ENCODE measurements at regions not wholly inside any gene's neighbourhood (a gene's known extent, or its start where the extent isn't known, plus 50 kb on each side); places are given as distances from the start of the nearest gene placed in this dataset.

DNA sequence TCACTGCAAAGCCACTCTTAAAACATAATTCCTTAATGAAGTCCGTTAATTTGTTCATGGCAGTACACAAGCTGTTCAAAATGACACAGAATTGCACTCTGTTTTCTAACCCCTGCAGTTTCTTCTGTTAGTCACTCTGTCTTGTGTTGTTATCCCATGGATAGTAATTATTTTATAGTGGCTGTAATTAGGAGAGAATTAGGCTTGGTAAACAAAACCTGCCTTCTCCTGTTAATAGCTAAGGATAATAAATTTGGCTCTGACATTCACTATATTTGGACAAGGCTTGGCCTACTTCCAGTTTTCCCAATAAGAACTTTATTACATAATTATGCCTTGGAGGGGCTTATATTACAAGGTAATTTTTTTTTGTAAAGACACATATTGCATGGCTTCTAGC lies 330.3 kb upstream of the FIGN start:
- no peak overlapping the region for H3K4me3 ChIP-seq (ENCODE audit: low read depth, low read length)
- CTCF ChIA-PET = no interaction called here
- TF ChIP-seq, protein P1, sequence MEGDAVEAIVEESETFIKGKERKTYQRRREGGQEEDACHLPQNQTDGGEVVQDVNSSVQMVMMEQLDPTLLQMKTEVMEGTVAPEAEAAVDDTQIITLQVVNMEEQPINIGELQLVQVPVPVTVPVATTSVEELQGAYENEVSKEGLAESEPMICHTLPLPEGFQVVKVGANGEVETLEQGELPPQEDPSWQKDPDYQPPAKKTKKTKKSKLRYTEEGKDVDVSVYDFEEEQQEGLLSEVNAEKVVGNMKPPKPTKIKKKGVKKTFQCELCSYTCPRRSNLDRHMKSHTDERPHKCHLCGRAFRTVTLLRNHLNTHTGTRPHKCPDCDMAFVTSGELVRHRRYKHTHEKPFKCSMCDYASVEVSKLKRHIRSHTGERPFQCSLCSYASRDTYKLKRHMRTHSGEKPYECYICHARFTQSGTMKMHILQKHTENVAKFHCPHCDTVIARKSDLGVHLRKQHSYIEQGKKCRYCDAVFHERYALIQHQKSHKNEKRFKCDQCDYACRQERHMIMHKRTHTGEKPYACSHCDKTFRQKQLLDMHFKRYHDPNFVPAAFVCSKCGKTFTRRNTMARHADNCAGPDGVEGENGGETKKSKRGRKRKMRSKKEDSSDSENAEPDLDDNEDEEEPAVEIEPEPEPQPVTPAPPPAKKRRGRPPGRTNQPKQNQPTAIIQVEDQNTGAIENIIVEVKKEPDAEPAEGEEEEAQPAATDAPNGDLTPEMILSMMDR (IDR thresholded peaks at IDR 0.05; ENCODE audit: insufficient read depth, low read length, missing control alignments) = no peak
- POLR2A ChIA-PET = no interaction called here
- no peak for DNase-seq (ENCODE audit: low read depth, low spot score)

- ChIA-PET CTCF (no interaction called here), POLR2A (no interaction called here)
- no peak overlapping the region for H3K4me3 ChIP-seq (ENCODE audit: low read depth, low read length)
- DNase-seq (ENCODE audit: low read depth, low spot score) = no peak
- TF ChIP-seq, protein P1 (IDR thresholded peaks at IDR 0.05; ENCODE audit: insufficient read depth, low read length, missing control alignments) = no peak
These were observed 329.2 kb upstream of the FIGN start for GRCh38 chr2:164065038-164065437.

- ChIA-PET POLR2A (no interaction called here), CTCF (interaction anchor here (0.7 to 3.5 kb wide), 16 partner anchors 9 to 907 kb away, joined by 3 to 15 read pairs (median 4); no protein-coding TSS in a partner anchor)
- H3K4me3 ChIP-seq (ENCODE audit: low read depth, low read length) = no peak overlapping the region
- DNase-seq (ENCODE audit: low read depth, low spot score) = no peak
- TF ChIP-seq, protein P1 (IDR thresholded peaks at IDR 0.05; ENCODE audit: insufficient read depth, low read length, missing control alignments) = peak; percentile 57
These were observed 325.4 kb upstream of the FIGN start for GRCh38 chr2:164061129-164061746.

DNA sequence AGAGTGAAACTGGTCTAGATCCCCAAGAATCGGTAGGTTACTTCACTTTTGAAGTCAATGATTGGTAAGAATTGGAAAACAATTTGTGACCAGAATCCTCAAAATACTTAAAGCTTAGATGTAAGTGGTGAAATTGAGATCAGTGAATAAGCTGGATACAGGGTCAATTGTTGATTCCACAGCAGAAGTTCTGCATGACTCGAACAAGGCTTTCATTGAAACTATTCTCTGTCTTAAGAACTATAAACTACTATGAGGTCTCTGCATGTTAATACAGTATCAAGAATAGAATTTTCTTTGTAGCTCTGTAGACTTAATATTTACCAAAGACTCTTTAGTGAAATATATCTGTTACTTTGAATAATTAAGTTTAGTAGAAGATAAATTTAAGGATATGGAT lies 324.2 kb upstream of the FIGN start:
- CTCF ChIA-PET = interaction anchor here (0.7 to 3.5 kb wide), 4 partner anchors 9 to 878 kb away, joined by 4 to 15 read pairs (median 12); no protein-coding TSS in a partner anchor

GRCh38 chr2:164055623-164056022 lies 319.8 kb upstream of the FIGN start:
- TF ChIP-seq, protein P1 (IDR thresholded peaks at IDR 0.05; ENCODE audit: insufficient read depth, low read length, missing control alignments) = no peak
- ChIA-PET POLR2A (no interaction called here), CTCF (no interaction called here)
- no peak for DNase-seq (ENCODE audit: low read depth, low spot score)
- no peak overlapping the region for H3K4me3 ChIP-seq (ENCODE audit: low read depth, low read length)

More for the DNA sequence above, 324.2 kb upstream of the FIGN start:
- H3K4me3 ChIP-seq (ENCODE audit: low read depth, low read length) = no peak overlapping the region
- POLR2A ChIA-PET = no interaction called here
- DNase-seq (ENCODE audit: low read depth, low spot score) = no peak
- TF ChIP-seq, protein P1 (IDR thresholded peaks at IDR 0.05; ENCODE audit: insufficient read depth, low read length, missing control alignments) = no peak

- POLR2A ChIA-PET = no interaction called here
- TF ChIP-seq, protein P1 (IDR thresholded peaks at IDR 0.05; ENCODE audit: insufficient read depth, low read length, missing control alignments) = no peak
- CTCF ChIA-PET = interaction anchor here (0.8 kb wide), 1 partner anchor 19 kb away, joined by 3 read pairs; no protein-coding TSS in a partner anchor
- no peak overlapping the region for H3K4me3 ChIP-seq (ENCODE audit: low read depth, low read length)
- no peak for DNase-seq (ENCODE audit: low read depth, low spot score)
These were observed 318.8 kb upstream of the FIGN start for GRCh38 chr2:164054651-164055050.

Data from AG04449 (cell line).